HEK293T (cell line): ENCODE measurements at regions not wholly inside any gene's neighbourhood (a gene's known extent, or its start where the extent isn't known, plus 50 kb on each side); places are given as distances from the start of the nearest gene placed in this dataset.

Experiments used
- CTCF ChIA-PET: fragments of 350-600 bp; formaldehyde crosslinking; extraction: SDS; loops from one replicate; lab custom pipeline; 2021; ENCODE audit warnings: antibody characterized with exemption, inconsistent platforms; lab: Yijun Ruan, JAX
- POLR2A ChIA-PET: fragments of 350-600 bp; formaldehyde crosslinking; extraction: SDS; loops from one replicate; lab custom pipeline; 2020; ENCODE audit warnings: antibody characterized with exemption, inconsistent platforms; lab: Yijun Ruan, JAX
- DNase-seq: peaks from one replicate; pipeline ENCODE4 v3.0.0; 2012; ENCODE audit warnings: mixed read lengths; ENCODE audit errors: extremely low spot score
- ARNT ChIP-seq: fragments of 450-650 bp; IDR thresholded peaks from 2 replicates; pipeline ENCODE4 v1.6.1; 2017; ENCODE audit warnings: mild to moderate bottlenecking
- BHLHE40 ChIP-seq: fragments of 450-650 bp; IDR thresholded peaks from 2 replicates; pipeline ENCODE4 v1.6.1; 2016; ENCODE audit warnings: mild to moderate bottlenecking, moderate library complexity, borderline replicate concordance
- CTBP1 ChIP-seq: fragments of 450-650 bp; IDR thresholded peaks from 2 replicates; pipeline ENCODE4 v1.6.1; 2016; ENCODE audit warnings: borderline replicate concordance
- ELF4 ChIP-seq: fragments of 450-650 bp; IDR thresholded peaks from 2 replicates; pipeline ENCODE4 v1.6.1; 2017; ENCODE audit warnings: antibody characterized with exemption
- FOXA1 ChIP-seq: fragments of 450-650 bp; IDR thresholded peaks from 2 replicates; pipeline ENCODE4 v1.6.1; 2016; ENCODE audit warnings: mild to moderate bottlenecking
- FOXK2 ChIP-seq: fragments of 450-650 bp; IDR thresholded peaks from 2 replicates; pipeline ENCODE4 v1.6.1; 2016; ENCODE audit warnings: mild to moderate bottlenecking
- FOXM1 ChIP-seq: fragments of 450-650 bp; IDR thresholded peaks from 2 replicates; pipeline ENCODE4 v1.6.1; 2017; ENCODE audit warnings: mild to moderate bottlenecking, borderline replicate concordance
- HDGF ChIP-seq: fragments of 450-650 bp; IDR thresholded peaks from 2 replicates; pipeline ENCODE4 v1.6.1; 2017; ENCODE audit warnings: antibody characterized with exemption, borderline replicate concordance
- L3MBTL2 ChIP-seq: fragments of 450-650 bp; conservative IDR thresholded peaks from 2 replicates; pipeline ENCODE4 v1.6.1; 2016; ENCODE audit warnings: mild to moderate bottlenecking
- LEF1 ChIP-seq: fragments of 450-650 bp; IDR thresholded peaks from 2 replicates; pipeline ENCODE4 v1.6.1; 2017; ENCODE audit warnings: mild to moderate bottlenecking, borderline replicate concordance
- NFRKB ChIP-seq: fragments of 450-650 bp; IDR thresholded peaks from 2 replicates; pipeline ENCODE4 v1.6.1; 2016; ENCODE audit warnings: mild to moderate bottlenecking, moderate library complexity
- PKNOX1 ChIP-seq: fragments of 450-650 bp; IDR thresholded peaks from 2 replicates; pipeline ENCODE4 v1.6.1; 2016
- SP1 ChIP-seq: fragments of 450-650 bp; IDR thresholded peaks from 2 replicates; pipeline ENCODE4 v1.6.1; 2017
- SUZ12 ChIP-seq: fragments of 450-650 bp; IDR thresholded peaks from 2 replicates; pipeline ENCODE4 v1.6.1; 2016; ENCODE audit warnings: mild to moderate bottlenecking
- TARDBP ChIP-seq: fragments of 450-650 bp; IDR thresholded peaks from 2 replicates; pipeline ENCODE4 v1.6.1; 2016
- ZNF384 ChIP-seq: fragments of 450-650 bp; IDR thresholded peaks from 2 replicates; pipeline ENCODE4 v1.6.1; 2016

DNA sequence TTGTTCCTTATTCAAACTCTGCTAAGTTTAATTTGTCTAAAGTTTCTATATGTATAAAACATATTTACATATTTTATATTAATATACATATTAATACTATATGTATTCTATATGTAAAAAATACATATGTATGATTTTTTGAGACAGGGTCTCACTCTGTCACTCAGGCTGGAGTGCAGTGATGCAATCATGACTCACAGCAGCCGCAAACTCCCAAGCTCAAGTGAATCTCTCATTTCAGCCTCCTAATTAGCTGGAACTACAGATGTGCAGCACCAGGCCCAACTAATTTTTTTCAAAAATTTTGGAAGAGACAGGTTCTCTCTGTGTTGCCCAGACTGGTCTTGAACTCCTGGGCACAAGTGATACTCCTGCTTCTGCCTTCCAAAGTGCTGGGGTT is 684.9 kb downstream of the TRAM1L1 start:
- DNase-seq, result no peak
- TF ChIP-seq ARNT, result no peak
- TF ChIP-seq CTBP1, result no peak
- TF ChIP-seq PKNOX1, result no peak
- no peak for TF ChIP-seq NFRKB
- TF ChIP-seq TARDBP, result no peak
- TF ChIP-seq SP1, result no peak
- TF ChIP-seq FOXA1, result no peak
- no peak for TF ChIP-seq FOXM1
- ChIA-PET CTCF (no interaction called here), POLR2A (no interaction called here)

DNA sequence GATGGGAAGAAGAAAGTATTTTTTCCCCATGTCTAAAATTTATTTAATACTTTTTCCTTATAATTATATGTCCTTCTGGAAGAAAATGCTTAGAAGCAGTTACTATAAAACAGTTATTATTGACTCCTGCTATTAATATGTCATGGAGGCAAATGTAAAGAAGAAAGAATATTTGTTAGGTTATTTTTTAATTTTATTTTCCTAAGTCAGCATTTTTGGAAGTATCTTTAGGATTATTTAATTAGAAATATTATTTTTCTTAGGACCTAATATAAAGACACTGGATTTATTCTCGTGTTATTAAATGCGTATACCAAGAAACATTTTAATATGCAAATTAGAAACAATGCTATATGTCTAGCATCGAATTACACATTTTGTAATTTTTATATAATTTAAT is 687.7 kb downstream of the TRAM1L1 start:
- ChIA-PET CTCF (no interaction called here), POLR2A (no interaction called here)
- no peak for TF ChIP-seq HDGF
- TF ChIP-seq SP1, result no peak
- no peak for TF ChIP-seq SUZ12
- no peak for TF ChIP-seq ARNT
- TF ChIP-seq BHLHE40, result no peak
- TF ChIP-seq ZNF384, result no peak
- TF ChIP-seq TARDBP, result no peak
- TF ChIP-seq FOXK2, result no peak
- no peak for TF ChIP-seq PKNOX1
- no peak for TF ChIP-seq FOXM1
- TF ChIP-seq LEF1, result no peak
- no peak for TF ChIP-seq FOXA1
- no peak for TF ChIP-seq L3MBTL2
- TF ChIP-seq NFRKB, result no peak
- no peak for TF ChIP-seq CTBP1
- TF ChIP-seq ELF4, result no peak
- no peak for DNase-seq

- ChIA-PET CTCF (no interaction called here), POLR2A (no interaction called here)
- TF ChIP-seq LEF1 (no peak), CTBP1 (no peak), SUZ12 (no peak), ZNF384 (no peak), FOXA1 (no peak), BHLHE40 (no peak), ARNT (no peak), HDGF (no peak), ELF4 (no peak), FOXK2 (no peak), SP1 (no peak), NFRKB (no peak), TARDBP (no peak)
- DNase-seq, result no peak
Measured at GRCh38 chr4:116397291-116397690, 688.1 kb downstream of the TRAM1L1 start.

DNA sequence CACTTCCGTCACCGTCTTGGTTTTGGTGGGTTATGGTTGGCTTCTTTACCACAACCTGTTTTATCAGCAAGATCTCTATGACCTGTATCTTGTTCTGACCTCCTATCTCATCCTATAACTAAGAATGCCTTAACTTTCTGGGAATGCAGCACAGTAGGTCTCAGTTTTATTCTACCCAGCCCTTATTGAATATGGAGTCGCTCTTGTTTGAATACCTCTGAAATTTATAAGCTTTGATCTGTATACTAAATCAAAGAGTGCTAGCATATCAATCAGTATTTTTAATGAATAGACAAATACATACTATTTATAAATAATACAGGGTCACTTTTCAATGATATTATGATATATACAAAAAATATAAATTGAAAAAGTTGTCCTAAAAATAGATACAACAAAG is 690.0 kb downstream of the TRAM1L1 start:
- TF ChIP-seq FOXM1, result no peak
- no peak for TF ChIP-seq SP1
- no peak for TF ChIP-seq FOXA1
- no peak for TF ChIP-seq PKNOX1
- no peak for TF ChIP-seq TARDBP
- TF ChIP-seq ELF4, result no peak
- no peak for TF ChIP-seq LEF1
- CTCF ChIA-PET, result no interaction called here
- POLR2A ChIA-PET, result no interaction called here
- DNase-seq, result no peak

DNA sequence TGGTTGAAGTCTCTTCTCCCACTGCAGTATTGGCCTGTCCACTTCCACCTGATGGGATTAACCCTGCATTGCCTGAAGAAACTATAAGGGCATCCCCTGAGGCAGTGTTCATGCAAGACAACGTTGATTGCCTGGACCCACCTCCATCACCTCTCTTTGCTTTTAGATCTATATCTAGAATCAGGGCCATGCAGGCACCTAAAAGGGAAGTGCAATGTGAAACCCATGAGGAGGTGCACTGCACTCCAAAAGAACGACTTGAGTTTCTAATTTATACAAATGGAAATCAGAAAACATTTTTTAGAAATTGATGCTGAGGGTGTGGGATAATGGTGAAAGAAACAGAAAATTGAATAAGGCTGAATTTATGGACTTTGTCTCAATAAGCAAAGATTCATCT is 694.4 kb downstream of the TRAM1L1 start:
- no peak for TF ChIP-seq HDGF
- no peak for TF ChIP-seq TARDBP
- TF ChIP-seq FOXM1, result no peak
- TF ChIP-seq NFRKB, result no peak
- no peak for TF ChIP-seq CTBP1
- no peak for TF ChIP-seq ZNF384
- TF ChIP-seq ARNT, result no peak
- TF ChIP-seq L3MBTL2, result no peak
- TF ChIP-seq LEF1, result no peak
- no peak for TF ChIP-seq BHLHE40
- TF ChIP-seq FOXA1, result no peak
- no peak for TF ChIP-seq PKNOX1
- TF ChIP-seq SUZ12, result no peak
- no peak for TF ChIP-seq FOXK2
- no peak for TF ChIP-seq ELF4
- TF ChIP-seq SP1, result no peak
- no peak for DNase-seq
- CTCF ChIA-PET, result no interaction called here
- POLR2A ChIA-PET, result no interaction called here

DNA sequence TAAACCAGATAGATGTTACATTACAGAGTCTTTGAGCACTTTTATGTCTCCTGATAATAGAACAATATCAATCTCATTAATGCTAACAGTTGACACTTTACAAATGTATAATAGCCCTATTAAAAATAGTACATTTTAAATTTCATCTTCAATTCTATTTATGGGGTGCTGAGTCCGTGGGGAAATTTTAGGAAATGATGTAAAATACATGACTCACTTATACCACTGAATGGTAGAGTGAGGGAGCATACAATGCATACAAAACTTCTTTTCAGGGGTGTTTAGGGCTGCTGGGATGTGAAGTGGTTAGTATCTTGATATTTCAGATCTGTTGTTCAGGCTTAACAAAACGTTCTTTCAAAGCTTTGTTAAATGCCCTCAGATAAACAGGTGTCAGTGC is 696.2 kb downstream of the TRAM1L1 start:
- CTCF ChIA-PET, result no interaction called here

More for the DNA sequence above, 696.2 kb downstream of the TRAM1L1 start:
- TF ChIP-seq TARDBP (no peak), NFRKB (no peak)
- no peak for DNase-seq
- POLR2A ChIA-PET, result no interaction called here
